Smooth muscle cell (in vitro differentiated cells): ENCODE measurements at regions not wholly inside any gene's neighbourhood (a gene's known extent, or its start where the extent isn't known, plus 50 kb on each side); places are given as distances from the start of the nearest gene placed in this dataset.

Source experiments
- DNase-seq: peaks from one replicate; lab custom pipeline; 2025; ENCODE audit not compliant: unreplicated experiment; lab: John Stamatoyannopoulos, UW
- H2AFZ ChIP-seq: fragments of 200-600 bp; sonication (generic); 2 replicates; pipeline ENCODE4 v1.6.0; 2016; ENCODE audit warnings: antibody characterized with exemption, low read depth, mild to moderate bottlenecking
- H3F3A ChIP-seq: fragments of 200-600 bp; sonication (generic); 2 replicates; pipeline ENCODE4 v1.6.0; 2017; ENCODE audit warnings: antibody characterized with exemption, low read depth
- H3K27ac ChIP-seq: fragments of 200-600 bp; sonication (generic); 2 replicates; pipeline ENCODE4 v1.5.1; 2016; ENCODE audit warnings: low read depth, mild to moderate bottlenecking
- H3K27me3 ChIP-seq: fragments of 200-600 bp; sonication (generic); 2 replicates; pipeline ENCODE4 v1.6.1; 2016; ENCODE audit warnings: low read depth, mild to moderate bottlenecking
- H3K36me3 ChIP-seq: fragments of 200-600 bp; sonication (generic); 2 replicates; pipeline ENCODE4 v1.5.1; 2016; ENCODE audit warnings: low read depth
- H3K4me1 ChIP-seq: fragments of 200-600 bp; sonication (generic); 2 replicates; pipeline ENCODE4 v1.5.1; 2016; ENCODE audit warnings: low read depth
- H3K4me2 ChIP-seq: fragments of 200-600 bp; sonication (generic); 2 replicates; pipeline ENCODE4 v1.6.0; 2016; ENCODE audit warnings: mild to moderate bottlenecking
- H3K4me3 ChIP-seq: fragments of 200-600 bp; sonication (generic); 2 replicates; pipeline ENCODE4 v1.5.1; 2016; ENCODE audit warnings: mild to moderate bottlenecking
- H3K79me2 ChIP-seq: fragments of 200-600 bp; sonication (generic); 2 replicates; pipeline ENCODE4 v1.6.0; 2016; ENCODE audit warnings: low read depth, mild to moderate bottlenecking
- H3K9ac ChIP-seq: fragments of 200-600 bp; sonication (generic); 2 replicates; pipeline ENCODE4 v1.6.0; 2016; ENCODE audit warnings: low read depth
- H3K9me3 ChIP-seq: fragments of 200-600 bp; sonication (generic); replicated peaks from 2 replicates; pipeline ENCODE4 v1.5.1; 2016; ENCODE audit warnings: low read depth
- H4K20me1 ChIP-seq: fragments of 200-600 bp; sonication (generic); 2 replicates; pipeline ENCODE4 v1.6.0; 2016; ENCODE audit warnings: low read depth
- CTCF ChIP-seq: fragments of 200-600 bp; sonication (generic); IDR thresholded peaks from 2 replicates; pipeline ENCODE4 v1.5.1; 2017; ENCODE audit warnings: borderline replicate concordance, mild to moderate bottlenecking, antibody characterized with exemption; ENCODE audit not compliant: insufficient read depth, poor library complexity, severe bottlenecking
- WGBS: methylation state at CpG from one replicate; pipeline ENCODE4 v1.1.7; 2016; ENCODE audit warnings: low lambda C conversion rate; 5-methylcytosine and 5-hydroxymethylcytosine counted together

DNA sequence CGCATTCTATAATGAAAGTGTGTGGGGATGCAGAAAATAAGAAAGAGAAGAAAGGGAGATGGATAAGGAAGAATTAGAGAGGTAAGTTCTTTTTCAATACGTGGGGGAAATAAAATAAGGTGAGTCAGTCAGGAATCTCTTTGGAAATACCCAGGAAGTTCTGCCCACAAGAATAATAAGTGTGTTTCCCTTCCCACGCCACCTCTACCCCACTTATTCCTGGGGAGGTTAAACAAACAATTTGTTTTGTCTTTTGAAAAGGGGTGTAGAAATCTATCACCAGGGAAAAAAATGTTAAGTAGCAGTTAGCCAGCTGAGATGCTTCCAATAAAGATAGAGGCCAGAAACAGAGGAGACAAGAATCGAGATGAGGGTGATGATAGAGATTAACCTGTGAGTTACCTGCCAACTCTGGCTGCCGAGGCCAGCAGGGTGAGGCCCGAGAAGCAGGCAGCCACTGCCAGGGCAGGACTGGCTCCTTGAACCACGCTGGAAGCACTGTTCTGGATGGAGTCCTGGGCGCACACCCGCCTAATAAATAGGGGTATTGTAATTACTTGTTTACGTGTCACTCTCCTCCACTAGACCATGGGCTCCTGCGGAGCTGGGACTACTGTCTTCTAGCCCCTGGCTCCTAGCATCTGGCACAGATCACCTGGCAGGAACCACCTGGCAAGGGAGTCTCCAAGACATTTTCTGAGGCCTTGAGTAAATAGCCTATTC, 191.3 kb downstream of the FGFR2 start:
- Histone ChIP-seq H2AFZ (no peak overlapping the region), H3K27ac (no peak overlapping the region), H3K9ac (no peak overlapping the region), H3K9me3 (no peaks in the 10 kb centered on the region), H3K4me2 (no peak overlapping the region), H3K79me2 (no peaks in the 10 kb centered on the region), H3K36me3 (no peaks in the 10 kb centered on the region), H3K4me3 (no peak overlapping the region), H3K4me1 (no peaks in the 10 kb centered on the region), H4K20me1 (no peaks in the 10 kb centered on the region), H3K27me3 (no peaks in the 10 kb centered on the region), H3F3A (no peaks in the 10 kb centered on the region)
- no peak for DNase-seq
- 88% methylated on average over 11 of the region's 11 CpGs for WGBS
- no peak for TF ChIP-seq CTCF

DNA sequence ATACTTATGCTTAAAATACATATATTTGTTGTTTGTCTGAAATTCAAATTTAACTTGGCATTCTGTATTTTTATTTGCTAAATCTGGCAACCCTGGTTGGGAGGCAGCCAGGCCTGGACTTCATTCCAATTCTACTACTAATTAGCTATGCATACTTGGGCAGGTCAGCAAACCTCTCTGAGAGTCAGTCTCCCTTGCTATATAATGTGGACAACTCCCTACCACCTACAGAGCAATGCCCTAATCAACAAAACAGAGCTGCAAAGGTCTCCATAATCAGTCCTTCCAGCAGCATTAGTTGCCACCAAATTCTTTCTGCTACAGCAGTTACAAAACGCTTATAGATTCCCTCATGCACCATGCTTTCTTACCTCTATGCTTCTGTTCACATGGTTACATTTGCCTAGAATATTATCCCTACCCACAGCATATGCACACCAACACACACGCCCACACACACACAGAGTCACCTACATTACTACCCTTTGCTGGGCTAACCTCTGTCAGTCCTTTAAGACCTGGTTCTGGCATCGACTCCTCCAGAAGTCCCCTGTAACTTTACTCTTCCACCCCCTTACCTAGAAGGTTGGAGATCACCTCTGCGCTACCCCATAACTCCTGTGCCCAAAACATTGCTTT, 188.7 kb downstream of the FGFR2 start:
- H2AFZ ChIP-seq = no peak overlapping the region
- no peaks in the 10 kb centered on the region for H3K27me3 ChIP-seq
- 93% methylated on average over 4 of the region's 4 CpGs for WGBS
- H3K4me3 ChIP-seq = no peak overlapping the region
- H4K20me1 ChIP-seq = no peaks in the 10 kb centered on the region
- H3K79me2 ChIP-seq = no peaks in the 10 kb centered on the region
- no peak for TF ChIP-seq CTCF
- no peaks in the 10 kb centered on the region for H3K9me3 ChIP-seq
- no peaks in the 10 kb centered on the region for H3K36me3 ChIP-seq
- H3K4me1 ChIP-seq = no peaks in the 10 kb centered on the region
- H3K27ac ChIP-seq = no peak overlapping the region
- no peak overlapping the region for H3K4me2 ChIP-seq
- H3K9ac ChIP-seq = no peak overlapping the region
- no peak for DNase-seq
- no peaks in the 10 kb centered on the region for H3F3A ChIP-seq

- H3K4me1 ChIP-seq = no peaks in the 10 kb centered on the region
- TF ChIP-seq CTCF = no peak
- H3F3A ChIP-seq = no peaks in the 10 kb centered on the region
- H3K36me3 ChIP-seq = no peaks in the 10 kb centered on the region
- H3K9ac ChIP-seq = no peak overlapping the region
- H3K4me2 ChIP-seq = no peak overlapping the region
- no peaks in the 10 kb centered on the region for H3K79me2 ChIP-seq
- DNase-seq = no peak
- no peaks in the 10 kb centered on the region for H3K9me3 ChIP-seq
- no peaks in the 10 kb centered on the region for H4K20me1 ChIP-seq
- H3K4me3 ChIP-seq = no peak overlapping the region
- H3K27ac ChIP-seq = no peak overlapping the region
- H2AFZ ChIP-seq = no peak overlapping the region
- WGBS = 100% methylated on average over 2 of the region's 2 CpGs
- no peaks in the 10 kb centered on the region for H3K27me3 ChIP-seq
Observed at GRCh38 chr10:121411004-121411403, 187.2 kb downstream of the FGFR2 start.

GRCh38 chr10:121413951-121414350, 184.3 kb downstream of the FGFR2 start:
- Histone ChIP-seq H3K9ac (no peak overlapping the region), H3K4me2 (no peak overlapping the region), H3F3A (no peaks in the 10 kb centered on the region), H3K4me1 (no peaks in the 10 kb centered on the region), H4K20me1 (no peaks in the 10 kb centered on the region), H3K9me3 (no peaks in the 10 kb centered on the region), H2AFZ (no peak overlapping the region), H3K79me2 (no peaks in the 10 kb centered on the region), H3K4me3 (no peak overlapping the region), H3K36me3 (no peaks in the 10 kb centered on the region), H3K27me3 (no peaks in the 10 kb centered on the region), H3K27ac (no peak overlapping the region)
- no peak for DNase-seq
- no peak for TF ChIP-seq CTCF
- 71% methylated on average over 5 of the region's 5 CpGs for WGBS
